K562 (cell line): ENCODE measurements at regions not wholly inside any gene's neighbourhood (a gene's known extent, or its start where the extent isn't known, plus 50 kb on each side); places are given as distances from the start of the nearest gene placed in this dataset.

ENCODE experiments used
- ATAC-seq: fragments of 200-7000 bp; cut with Tn5 transposase; 3 replicates; pipeline ENCODE4 v1.9.1; 2020; ENCODE audit warnings: moderate library complexity
- BruUV-seq: library from RNA; stranded (reverse); fragments of 400-500 nt; replicated peaks from 2 replicates; lab custom pipeline; 2021; lab: Mats Ljungman, UMichigan
- CTCF ChIA-PET: fragments of 300-600 bp; formaldehyde crosslinking; extraction: SDS; loops from one replicate; lab custom pipeline; 2021; ENCODE audit warnings: low intra/inter-chr PET ratio; lab: Yijun Ruan, JAX
- POLR2A ChIA-PET: fragments of 300-600, 350-650 bp; sonication (Branson Sonifier 250); formaldehyde crosslinking; extraction: SDS; loops from one replicate; lab custom pipeline; 2021; ENCODE audit warnings: antibody characterized with exemption, inconsistent platforms; lab: Yijun Ruan, JAX
- DNase-seq, 4 experiments: peaks; one replicate each; pipeline versions ENCODE4 v3.0.0 to v3.0.0-alpha.2; 2011 to 2018; ENCODE audit warnings: low spot score in 3 of 4, mixed read lengths in 3 of 4; ENCODE audit errors: extremely low read depth in 1 of 4
- FAIRE-seq: peaks from 2 replicates; lab custom pipeline; 2011; peaks lifted over from hg19 to GRCh38; lab: Jason Lieb, UNC
- H2AFZ ChIP-seq: 2 replicates; pipeline ENCODE4 v1.6.0; 2011; ENCODE audit warnings: low read depth, low read length, control low read depth, inconsistent platforms
- H3K27ac ChIP-seq: fragments of 200-600 bp; 3 replicates; pipeline ENCODE4 v1.8.0; 2011; ENCODE audit warnings: low read depth, mild to moderate bottlenecking, control low read depth, inconsistent platforms, low read length, moderate library complexity, mixed read lengths; ENCODE audit errors: extremely low read depth
- H3K27me3 ChIP-seq, 2 experiments: fragments of 300-600 bp in 1 of 2; 2 replicates in 1 of 2; 3 replicates in 1 of 2; pipeline versions ENCODE4 v1.6.0 to v1.8.0; 2011; ENCODE audit warnings: inconsistent platforms in 2 of 2, low read length in 2 of 2, mild to moderate bottlenecking in 1 of 2, mixed read lengths in 1 of 2, moderate library complexity in 1 of 2; ENCODE audit not compliant: control insufficient read depth in 2 of 2, insufficient read depth in 2 of 2
- H3K36me3 ChIP-seq: fragments of 300-600 bp; 3 replicates; pipeline ENCODE4 v1.8.0; 2011; ENCODE audit warnings: mild to moderate bottlenecking, low read length, inconsistent platforms; ENCODE audit not compliant: control insufficient read depth, insufficient read depth
- H3K4me1 ChIP-seq, 2 experiments: fragments of 200-600 bp in 1 of 2; replicated peaks in 1 of 2; 2 replicates in 1 of 2; 3 replicates in 1 of 2; pipeline versions ENCODE4 v1.5.1 to v1.8.0; 2011; ENCODE audit warnings: inconsistent platforms in 2 of 2, low read length in 2 of 2, mild to moderate bottlenecking in 1 of 2, mixed read lengths in 1 of 2, moderate library complexity in 1 of 2; ENCODE audit not compliant: control insufficient read depth in 2 of 2, insufficient read depth in 2 of 2
- H3K4me2 ChIP-seq: 2 replicates; pipeline ENCODE4 v1.6.1; 2011; ENCODE audit warnings: low read length, control low read depth, inconsistent platforms, mixed read lengths; ENCODE audit not compliant: insufficient read depth
- H3K4me3 ChIP-seq: fragments of 200-600 bp; sonication (generic), shearing (Covaris generic); 2 replicates; pipeline ENCODE4 v1.5.1; 2016; ENCODE audit warnings: control low read depth, inconsistent platforms
- H3K79me2 ChIP-seq: fragments of 200-600 bp; 3 replicates; pipeline ENCODE4 v1.8.0; 2011; ENCODE audit warnings: low read length, inconsistent platforms; ENCODE audit not compliant: control insufficient read depth, insufficient read depth
- H3K9ac ChIP-seq, 2 experiments: 2 replicates each; pipeline versions ENCODE4 v1.6.0 to v1.6.1; 2011; ENCODE audit warnings: low read depth in 2 of 2, low read length in 2 of 2, control low read depth in 1 of 2, inconsistent platforms in 1 of 2, mild to moderate bottlenecking in 1 of 2, mixed read lengths in 1 of 2; ENCODE audit not compliant: insufficient read depth in 1 of 2
- H3K9me1 ChIP-seq: one replicate; pipeline ENCODE4 v1.6.0; 2011; ENCODE audit warnings: inconsistent platforms, mild to moderate bottlenecking, low read length, moderate library complexity; ENCODE audit not compliant: control insufficient read depth, insufficient read depth
- H3K9me3 ChIP-seq: replicated peaks from 2 replicates; pipeline ENCODE4 v1.5.1; 2011; ENCODE audit warnings: low read depth, low read length, inconsistent platforms; ENCODE audit not compliant: control insufficient read depth, insufficient read depth
- H4K20me1 ChIP-seq: replicated peaks from 2 replicates; pipeline ENCODE4 v1.6.1; 2011; ENCODE audit warnings: low read length, inconsistent platforms, mixed read lengths; ENCODE audit not compliant: control insufficient read depth, insufficient read depth
- CHD1 ChIP-seq: fragments of 200-600 bp; sonication (generic); IDR thresholded peaks from one replicate; pipeline ENCODE4 v1.6.1; 2012; ENCODE audit warnings: mild to moderate bottlenecking, moderate library complexity, low read length, inconsistent platforms
- DIDO1 ChIP-seq: fragments of 450-650 bp; IDR thresholded peaks from 2 replicates; pipeline ENCODE4 v1.6.1; 2016; ENCODE audit warnings: low read depth, missing biosample characterization, missing genetic modification characterization
- HMGXB4 ChIP-seq: sonication (generic); formaldehyde crosslinking; IDR thresholded peaks from 2 replicates; pipeline ENCODE4 v1.8.1; 2023; ENCODE audit warnings: mild to moderate bottlenecking, missing genetic modification reagents
- MCM7 ChIP-seq, 2 experiments: fragments of 450-650 bp; IDR thresholded peaks; 2 replicates each; pipeline ENCODE4 v1.6.1; 2016 to 2018
- XRCC4 ChIP-seq: IDR thresholded peaks from one replicate; pipeline ENCODE4 v1.6.1; 2011; ENCODE audit not compliant: insufficient read depth, insufficient read length; ENCODE audit errors: extremely low read depth
- ZBTB7A ChIP-seq: IDR thresholded peaks from 2 replicates; pipeline ENCODE4 v1.6.1; 2011; ENCODE audit warnings: low read depth, mild to moderate bottlenecking, low read length, moderate library complexity, borderline replicate concordance; ENCODE audit not compliant: control insufficient read depth
- WGBS: fragments of 100-300 bp; shearing (Covaris generic); methylation state at CpG from one replicate; pipeline ENCODE4 v1.1.6; 2016; ENCODE audit warnings: low coverage, mixed read lengths; ENCODE audit not compliant: insufficient coverage; ENCODE audit errors: missing lambda C conversion rate; 5-methylcytosine and 5-hydroxymethylcytosine counted together
- in situ Hi-C: fragments of 300-500 bp; cut with MboI; formaldehyde crosslinking; loops from 4 replicates; pipeline ENCODE4 v1.15.0; 2018; ENCODE audit warnings: inconsistent platforms, mixed read lengths
- intact Hi-C: fragments of 100-400 bp; cut with micrococcal nuclease; formaldehyde crosslinking; loops from 2 replicates; pipeline ENCODE4 v1.14.2; 2022
- TF ChIP-seq, protein P1 (sequence below), 2 experiments: fragments of 450-650 bp in 1 of 2; sonication (generic) in 1 of 2; formaldehyde crosslinking in 1 of 2; IDR thresholded peaks; 2 replicates each; pipeline versions ENCODE4 v1.7.1 to v1.9.0; 2016 to 2022; ENCODE audit warnings: inconsistent platforms in 1 of 2, mild to moderate bottlenecking in 1 of 2, missing genetic modification reagents in 1 of 2

DNA sequence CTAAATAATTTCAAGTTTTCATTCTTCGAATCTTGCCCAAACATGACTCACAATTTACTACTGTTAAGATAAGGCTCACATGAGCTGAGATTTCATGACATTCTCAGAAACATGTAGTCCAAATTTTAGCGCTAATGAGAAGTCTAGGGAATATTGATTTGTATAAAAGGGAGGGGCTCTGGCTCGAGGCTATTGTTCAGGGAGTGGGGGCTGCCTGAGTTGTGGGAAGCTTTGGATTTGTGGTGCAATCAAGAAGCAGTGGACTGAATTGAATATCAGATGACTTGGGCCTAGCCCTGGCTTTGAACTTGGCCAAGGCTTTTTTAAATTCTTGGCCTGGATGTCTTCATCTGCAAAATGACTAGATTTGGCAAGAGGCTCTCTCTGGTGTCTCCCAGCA lies 674.9 kb upstream of the FANCL start:
- no peak overlapping the region for H3K4me2 ChIP-seq
- no TSS peak for BruUV-seq
- no peak for FAIRE-seq
- no peaks in the 10 kb centered on the region for H3K9me1 ChIP-seq
- no peaks in the 10 kb centered on the region for H3K27me3 ChIP-seq
- CTCF ChIA-PET: no interaction called here
- POLR2A ChIA-PET: interaction anchor here (1.9 kb wide), 1 partner anchor 14 kb away, joined by 10 read pairs; no protein-coding TSS in a partner anchor
- H3K36me3 ChIP-seq: no peaks in the 10 kb centered on the region
- H3K9ac ChIP-seq: no peak overlapping the region
- intact Hi-C loops: no loop called here
- H3K79me2 ChIP-seq: no peaks in the 10 kb centered on the region
- no peaks in the 10 kb centered on the region for H3K9me3 ChIP-seq
- no peak overlapping the region for H3K4me3 ChIP-seq
- in situ Hi-C loops: no loop called here
- no peaks in the 10 kb centered on the region for H4K20me1 ChIP-seq
- H3K27ac ChIP-seq: no peak overlapping the region
- TF ChIP-seq DIDO1 (no peak), HMGXB4 (CRISPR knock-in tag) (no peak), XRCC4 (no peak), MCM7 (IDR thresholded peaks at IDR 0.05) (no peak), CHD1 (no peak), ZBTB7A (no peak)
- TF ChIP-seq, protein P1, sequence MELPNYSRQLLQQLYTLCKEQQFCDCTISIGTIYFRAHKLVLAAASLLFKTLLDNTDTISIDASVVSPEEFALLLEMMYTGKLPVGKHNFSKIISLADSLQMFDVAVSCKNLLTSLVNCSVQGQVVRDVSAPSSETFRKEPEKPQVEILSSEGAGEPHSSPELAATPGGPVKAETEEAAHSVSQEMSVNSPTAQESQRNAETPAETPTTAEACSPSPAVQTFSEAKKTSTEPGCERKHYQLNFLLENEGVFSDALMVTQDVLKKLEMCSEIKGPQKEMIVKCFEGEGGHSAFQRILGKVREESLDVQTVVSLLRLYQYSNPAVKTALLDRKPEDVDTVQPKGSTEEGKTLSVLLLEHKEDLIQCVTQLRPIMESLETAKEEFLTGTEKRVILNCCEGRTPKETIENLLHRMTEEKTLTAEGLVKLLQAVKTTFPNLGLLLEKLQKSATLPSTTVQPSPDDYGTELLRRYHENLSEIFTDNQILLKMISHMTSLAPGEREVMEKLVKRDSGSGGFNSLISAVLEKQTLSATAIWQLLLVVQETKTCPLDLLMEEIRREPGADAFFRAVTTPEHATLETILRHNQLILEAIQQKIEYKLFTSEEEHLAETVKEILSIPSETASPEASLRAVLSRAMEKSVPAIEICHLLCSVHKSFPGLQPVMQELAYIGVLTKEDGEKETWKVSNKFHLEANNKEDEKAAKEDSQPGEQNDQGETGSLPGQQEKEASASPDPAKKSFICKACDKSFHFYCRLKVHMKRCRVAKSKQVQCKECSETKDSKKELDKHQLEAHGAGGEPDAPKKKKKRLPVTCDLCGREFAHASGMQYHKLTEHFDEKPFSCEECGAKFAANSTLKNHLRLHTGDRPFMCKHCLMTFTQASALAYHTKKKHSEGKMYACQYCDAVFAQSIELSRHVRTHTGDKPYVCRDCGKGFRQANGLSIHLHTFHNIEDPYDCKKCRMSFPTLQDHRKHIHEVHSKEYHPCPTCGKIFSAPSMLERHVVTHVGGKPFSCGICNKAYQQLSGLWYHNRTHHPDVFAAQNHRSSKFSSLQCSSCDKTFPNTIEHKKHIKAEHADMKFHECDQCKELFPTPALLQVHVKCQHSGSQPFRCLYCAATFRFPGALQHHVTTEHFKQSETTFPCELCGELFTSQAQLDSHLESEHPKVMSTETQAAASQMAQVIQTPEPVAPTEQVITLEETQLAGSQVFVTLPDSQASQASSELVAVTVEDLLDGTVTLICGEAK (IDR thresholded peaks at IDR 0.05): no peak
- TF ChIP-seq, protein P1 (CRISPR knock-in tag; IDR thresholded peaks at IDR 0.05): no peak
- TF ChIP-seq, all 486 proteins: peak for 0
- WGBS: 4% methylated on average over 3 of the region's 3 CpGs
- DNase-seq (no peak), ATAC-seq (no peak)
- Histone ChIP-seq H3K4me1 (no peaks in the 10 kb centered on the region), H2AFZ (no peak overlapping the region)
